ENCODE measurements at regions not wholly inside any gene's neighbourhood (a gene's known extent, or its start where the extent isn't known, plus 50 kb on each side); places are given as distances from the start of the nearest gene placed in this dataset.

- no peaks in the 10 kb centered on the region for H3K4me1 ChIP-seq (ENCODE audit: insufficient read depth)
- Mint-ChIP-seq H3K27me3 (ENCODE audit: insufficient read depth, low read depth, poor library complexity) (peaks cover 1% of the 10 kb centered on the region), H3K36me3 (ENCODE audit: low read depth) (no peaks in the 10 kb centered on the region), H3K4me3 (no peak overlapping the region), H3K9me3 (0 out of 3 replicates have a peak, but pooled peaks cover 7% of the 10 kb centered on the region), H3K4me1 (no peaks in the 10 kb centered on the region; the same call in 2 of the 3 replicates), H3K27ac (no peak overlapping the region)
- TF ChIP-seq POLR2AphosphoS5 (IDR thresholded peaks at IDR 0.05; ENCODE audit: low read depth) (no peak), ZNF462 (CRISPR knock-in tag; IDR thresholded peaks at IDR 0.05) (no peak), ETS1 (IDR thresholded peaks at IDR 0.05) (no peak), CREB1 (CRISPR knock-in tag; IDR thresholded peaks at IDR 0.05; ENCODE audit: low read depth) (no peak), STAT1 (IDR thresholded peaks at IDR 0.05; ENCODE audit: unreplicated experiment) (no peak), REST (IDR thresholded peaks at IDR 0.05; ENCODE audit: unreplicated experiment) (no peak), JUNB (IDR thresholded peaks at IDR 0.05; ENCODE audit: unreplicated experiment) (no peak), ZNF114 (CRISPR knock-in tag; IDR thresholded peaks at IDR 0.05) (no peak)
- no peaks in the 10 kb centered on the region for H3K27me3 ChIP-seq (ENCODE audit: insufficient read depth)
- H3K79me2 ChIP-seq (replicated peaks; ENCODE audit: insufficient read depth): no peaks in the 10 kb centered on the region
- H3F3A ChIP-seq (replicated peaks; ENCODE audit: low read depth): no peaks in the 10 kb centered on the region
- no peak overlapping the region for H3K4me3 ChIP-seq
- no peak overlapping the region for H3K27ac ChIP-seq (ENCODE audit: low read depth)
- no peak for DNase-seq (ENCODE audit: low spot score)
- no peak for ATAC-seq
- no peak overlapping the region for H3K4me2 ChIP-seq
- H3K9me2 ChIP-seq (ENCODE audit: insufficient read depth): peaks cover 8% of the 10 kb centered on the region; the same call in 1 of the 2 replicates
- no peaks in the 10 kb centered on the region for H3K36me3 ChIP-seq (ENCODE audit: insufficient read depth)
- H2AFZ ChIP-seq: no peak overlapping the region
- H4K20me1 ChIP-seq (replicated peaks; ENCODE audit: insufficient read depth): no peaks in the 10 kb centered on the region
Observed at GRCh38 chr6:105664931-105665330, 262.0 kb upstream of the PREP start.
